COLO668 (cell line): ENCODE measurements at regions not wholly inside any gene's neighbourhood (a gene's known extent, or its start where the extent isn't known, plus 50 kb on each side); places are given as distances from the start of the nearest gene placed in this dataset.

Source experiments
- DNase-seq: peaks from one replicate; lab custom pipeline; 2025; ENCODE audit not compliant: unreplicated experiment; lab: John Stamatoyannopoulos, UW

DNA sequence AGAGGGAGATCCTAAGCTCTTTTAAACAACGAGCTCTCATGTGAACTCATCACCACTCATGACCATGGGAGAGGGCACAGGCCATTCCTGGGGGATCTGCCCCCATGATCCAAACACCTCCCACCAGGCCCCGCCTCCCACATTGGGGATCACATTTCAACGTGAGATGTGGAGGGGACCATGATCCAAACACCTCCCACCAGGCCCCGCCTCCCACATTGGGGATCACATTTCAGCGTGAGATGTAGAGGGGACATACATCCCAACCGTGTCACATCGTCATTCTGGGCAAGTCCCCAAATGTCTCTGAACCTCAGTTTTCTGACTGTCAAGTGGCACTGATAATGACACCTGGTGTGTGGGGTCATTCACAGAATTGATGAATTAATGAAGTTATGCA, 641.8 kb downstream of the CDH26 start:
- no peak for DNase-seq

DNA sequence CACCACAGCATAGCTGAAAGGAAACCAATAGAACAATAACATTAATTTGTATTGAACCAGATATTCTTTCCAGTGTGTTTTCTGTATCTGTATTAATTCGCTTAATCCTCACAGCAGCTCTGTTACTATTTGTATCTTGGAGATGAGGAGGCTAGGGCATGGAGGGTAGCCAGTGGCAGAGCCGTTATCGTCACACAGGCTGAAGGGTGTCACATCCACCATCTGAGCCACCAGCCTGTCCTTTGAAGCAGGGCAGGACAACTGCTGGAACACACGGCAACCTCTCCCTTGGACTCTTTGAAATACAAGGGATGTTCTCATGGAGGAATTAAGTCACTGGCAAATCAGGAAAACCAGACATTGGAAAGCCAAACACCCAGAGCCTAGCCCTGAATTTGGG, 628.0 kb upstream of the CDH4 start:
- no peak for DNase-seq

DNA sequence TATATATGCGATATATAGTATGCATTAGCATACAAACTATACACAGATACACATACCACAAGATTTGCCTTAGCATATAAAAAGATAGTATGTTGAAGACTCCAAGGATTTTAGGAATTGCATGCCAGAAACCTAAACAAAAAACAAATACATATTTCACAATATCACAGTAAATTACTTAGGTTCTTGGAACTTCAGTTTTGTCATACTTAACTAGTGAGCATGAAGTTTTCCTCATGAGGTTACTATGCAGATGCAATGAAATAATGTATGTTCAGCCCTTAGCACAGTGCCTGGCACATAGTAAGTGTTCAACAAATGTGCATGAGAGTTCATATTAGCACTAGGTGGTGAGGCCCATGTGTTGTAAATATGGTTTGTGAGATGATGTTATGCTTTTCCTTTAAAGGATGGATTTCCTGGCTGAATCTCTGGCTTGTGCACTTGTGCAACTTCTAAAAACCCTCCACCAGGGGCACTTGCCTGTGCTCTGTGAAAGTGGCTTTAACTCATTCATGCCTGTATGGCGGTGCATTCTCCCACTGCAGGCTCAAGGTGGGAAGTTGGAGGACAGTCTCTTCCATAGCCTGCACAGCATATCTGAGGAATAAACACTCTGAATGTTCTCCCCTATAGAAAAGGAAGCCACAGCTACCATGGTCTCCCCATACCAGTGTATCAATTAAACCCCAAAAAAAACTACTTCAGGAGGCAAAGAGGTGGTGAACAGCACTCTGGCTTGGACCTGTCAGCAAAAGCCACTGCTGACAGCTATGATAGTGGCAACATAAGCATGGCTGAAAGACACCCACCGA, 624.1 kb upstream of the CDH4 start:
- DNase-seq: no peak

DNA sequence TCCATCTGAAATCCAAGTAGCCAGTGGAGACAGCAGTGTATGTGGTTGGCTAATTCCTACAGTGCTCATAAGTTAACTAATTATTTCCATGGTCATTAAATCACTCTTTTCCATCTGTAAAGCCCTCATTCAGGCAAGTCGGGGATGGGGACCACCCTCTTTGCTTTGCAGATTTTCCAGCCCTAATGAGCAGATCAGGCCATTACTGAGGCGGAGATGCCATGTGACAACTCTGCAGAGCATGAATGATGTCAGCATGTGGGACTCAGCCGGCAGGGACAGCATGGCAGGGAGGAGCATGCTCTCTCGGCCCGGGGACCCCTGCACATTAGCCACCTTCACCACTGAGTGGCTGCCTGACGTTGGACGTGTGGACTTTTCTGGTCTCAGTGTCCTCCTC, 623.3 kb upstream of the CDH4 start:
- no peak for DNase-seq

DNA sequence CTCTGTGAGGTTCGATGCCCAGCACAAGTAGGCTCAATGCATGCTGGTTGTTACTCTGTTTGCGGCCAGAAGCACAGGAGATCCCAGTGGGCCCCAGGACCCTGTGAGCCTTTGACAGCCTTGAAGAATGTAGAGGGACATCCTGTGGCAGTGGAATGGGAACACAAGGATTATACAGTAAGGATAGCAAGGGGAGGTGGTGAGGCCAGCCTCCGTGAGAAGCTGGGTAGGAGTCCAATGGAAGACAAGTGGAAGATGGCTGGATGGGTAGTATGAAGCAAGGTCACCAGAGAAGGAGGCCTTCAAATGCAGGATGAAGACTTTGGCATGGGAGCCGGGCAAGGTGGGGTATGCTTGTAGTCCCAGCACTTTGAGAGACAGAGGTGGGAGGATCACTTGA, 622.9 kb upstream of the CDH4 start:
- no peak for DNase-seq

DNA sequence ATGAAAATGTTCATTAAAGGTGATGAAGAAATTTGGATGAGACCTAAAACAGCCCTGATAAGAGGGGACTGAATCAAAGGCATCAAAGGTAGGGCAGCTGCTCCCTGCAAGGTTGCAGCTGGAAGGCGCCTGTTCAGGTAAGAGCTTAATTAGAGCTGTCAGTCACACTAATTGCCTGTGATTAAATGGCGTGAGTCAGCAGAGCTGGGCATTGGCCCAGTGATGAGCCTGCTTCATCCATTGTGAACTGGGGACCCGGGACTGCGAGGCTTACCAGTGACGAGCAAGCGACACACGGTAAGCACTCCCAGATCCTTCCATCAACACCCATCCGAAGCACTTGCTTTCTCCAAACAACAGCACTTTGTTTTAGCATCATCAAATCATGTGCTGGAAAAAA, 621.5 kb upstream of the CDH4 start:
- no peak for DNase-seq

DNA sequence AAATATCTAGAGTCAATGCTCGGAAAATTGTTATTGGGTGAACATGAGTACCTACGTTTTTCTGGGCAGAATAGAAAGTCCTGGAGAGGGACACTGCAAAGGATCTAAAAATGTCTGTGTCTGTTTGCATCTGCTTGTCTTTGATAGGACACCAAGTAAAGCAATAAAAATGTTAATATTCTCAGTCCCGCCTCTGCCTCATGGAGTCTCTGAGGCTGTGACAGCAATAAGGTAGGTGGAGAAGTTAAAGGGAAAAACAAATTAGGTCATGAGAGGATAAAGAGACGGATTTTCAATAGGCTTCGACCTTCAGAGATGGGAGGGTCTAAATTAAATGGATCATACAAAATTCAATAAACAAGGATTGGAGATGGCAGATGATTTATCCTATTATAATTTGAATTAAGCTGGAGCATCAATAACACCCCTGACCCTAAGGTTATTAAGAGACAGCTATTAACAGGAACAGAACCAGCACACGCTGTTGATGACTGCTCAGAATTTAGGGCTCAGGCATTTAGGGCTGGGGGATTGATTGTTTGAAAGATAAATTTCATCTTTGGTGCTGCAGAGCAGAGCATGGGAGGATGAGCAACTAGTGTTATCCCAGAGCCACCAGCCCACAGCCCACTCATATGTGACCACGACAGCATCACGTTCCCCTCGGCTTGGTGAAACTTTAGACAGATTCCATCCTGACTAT, 620.3 kb upstream of the CDH4 start:
- no peak for DNase-seq

DNA sequence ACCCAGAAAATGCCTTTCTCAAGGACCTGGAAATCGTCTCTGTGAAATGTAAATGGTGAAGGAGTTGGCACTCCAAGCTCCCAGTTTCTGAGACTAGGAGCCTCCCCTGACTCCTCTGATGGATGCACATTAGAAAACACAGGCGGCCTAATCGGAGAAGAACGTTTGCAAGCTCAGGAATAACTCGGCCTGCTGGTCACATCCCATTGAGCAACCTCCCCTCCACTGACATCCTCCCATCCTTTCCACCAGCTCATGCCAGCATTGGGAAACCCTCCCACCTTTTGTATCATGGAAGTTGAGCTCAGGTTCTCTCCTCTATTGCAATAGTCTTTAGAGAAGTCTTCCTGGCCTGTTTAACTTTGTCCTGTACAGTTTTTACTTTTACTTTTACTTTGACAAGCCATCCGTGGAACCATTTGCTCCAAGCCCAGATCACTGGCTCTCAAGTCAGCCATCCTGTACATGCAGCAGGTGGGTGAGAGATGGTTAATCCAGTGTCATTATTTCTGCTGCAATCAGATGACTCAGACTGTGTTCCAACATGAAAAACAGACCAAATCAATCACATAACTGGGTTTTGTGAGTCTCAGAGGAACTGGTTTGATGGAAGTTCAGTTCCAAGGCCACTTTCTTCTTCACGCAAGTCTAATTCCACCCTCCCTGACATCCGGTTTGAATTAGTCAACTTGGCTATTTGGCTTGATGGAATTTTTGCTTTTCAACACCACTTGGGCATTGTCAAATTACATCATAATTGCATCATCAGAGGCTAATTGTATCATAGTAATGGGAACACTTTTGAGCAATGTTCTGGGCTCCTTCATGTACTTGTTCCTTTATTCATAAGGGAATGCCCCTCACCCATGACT, 619.4 kb upstream of the CDH4 start:
- DNase-seq: no peak

DNA sequence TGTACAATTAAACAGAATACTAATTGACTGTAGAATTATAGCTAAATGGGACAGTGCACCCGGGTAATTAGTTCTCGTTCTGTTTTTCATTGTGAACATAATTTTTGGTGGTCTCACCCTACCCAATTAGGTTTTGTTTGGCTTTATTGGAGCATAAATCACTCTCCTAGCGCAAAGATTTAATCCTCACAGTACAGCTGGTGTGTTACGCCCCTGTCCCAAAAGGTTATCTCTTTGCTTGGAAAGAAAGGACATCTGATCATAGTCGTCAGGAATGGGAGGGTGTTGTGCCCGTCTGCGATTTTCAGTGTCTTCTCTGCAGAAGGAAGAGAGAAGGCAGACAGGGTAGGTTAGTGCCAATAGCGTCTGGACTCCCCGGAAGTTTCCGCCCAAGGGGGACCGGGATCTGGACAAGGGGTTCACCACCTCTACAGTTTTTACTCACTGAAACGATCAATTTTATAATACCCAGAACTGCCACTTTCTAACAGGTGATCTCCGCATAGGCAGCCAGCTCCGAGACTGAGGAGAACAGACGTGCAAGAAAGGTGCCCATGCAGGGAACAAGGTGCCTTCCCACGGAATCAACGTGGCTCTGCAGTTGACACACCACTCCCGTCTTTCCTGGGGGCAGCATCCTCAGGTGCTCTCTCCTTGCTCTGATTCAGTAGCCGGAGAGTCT, 617.4 kb upstream of the CDH4 start:
- no peak for DNase-seq

DNA sequence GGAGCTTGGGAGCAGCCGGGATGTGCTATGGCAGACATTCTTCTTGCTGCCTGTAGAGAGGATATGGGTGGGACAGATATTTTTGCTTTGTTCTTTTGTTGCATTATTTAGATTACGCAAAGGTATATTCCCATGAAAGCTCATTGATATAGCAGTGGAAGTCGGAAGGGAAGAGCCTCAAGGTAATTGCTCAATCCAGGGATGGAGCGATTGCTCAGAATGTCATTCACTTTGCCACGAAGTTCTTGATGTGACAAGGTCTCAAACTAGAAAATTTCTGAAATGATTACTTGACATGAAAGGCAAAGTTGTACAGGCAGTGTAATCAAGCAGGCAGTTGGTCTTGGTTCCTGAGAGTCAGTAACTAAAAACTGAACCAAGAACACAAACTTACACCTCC, 615.6 kb upstream of the CDH4 start:
- DNase-seq: no peak

DNA sequence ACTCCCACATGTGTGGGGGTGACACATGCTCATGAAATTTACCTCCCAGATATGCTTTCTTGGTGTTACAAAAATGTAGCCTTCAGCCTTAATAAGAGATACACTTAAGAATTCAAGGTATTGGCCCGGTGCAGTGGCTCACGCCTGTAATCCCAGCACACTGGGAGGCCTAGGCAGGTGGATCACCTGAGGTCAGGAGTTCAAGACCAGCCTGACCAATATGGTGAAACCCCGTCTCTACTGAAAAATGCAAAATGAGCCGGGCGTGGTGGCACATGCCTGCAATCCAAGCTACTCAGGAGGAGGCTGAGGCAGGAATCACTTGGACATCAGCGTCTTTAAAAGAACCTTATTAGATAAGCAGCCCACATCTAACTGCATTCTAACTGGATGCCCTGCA, 614.3 kb upstream of the CDH4 start:
- no peak for DNase-seq

DNA sequence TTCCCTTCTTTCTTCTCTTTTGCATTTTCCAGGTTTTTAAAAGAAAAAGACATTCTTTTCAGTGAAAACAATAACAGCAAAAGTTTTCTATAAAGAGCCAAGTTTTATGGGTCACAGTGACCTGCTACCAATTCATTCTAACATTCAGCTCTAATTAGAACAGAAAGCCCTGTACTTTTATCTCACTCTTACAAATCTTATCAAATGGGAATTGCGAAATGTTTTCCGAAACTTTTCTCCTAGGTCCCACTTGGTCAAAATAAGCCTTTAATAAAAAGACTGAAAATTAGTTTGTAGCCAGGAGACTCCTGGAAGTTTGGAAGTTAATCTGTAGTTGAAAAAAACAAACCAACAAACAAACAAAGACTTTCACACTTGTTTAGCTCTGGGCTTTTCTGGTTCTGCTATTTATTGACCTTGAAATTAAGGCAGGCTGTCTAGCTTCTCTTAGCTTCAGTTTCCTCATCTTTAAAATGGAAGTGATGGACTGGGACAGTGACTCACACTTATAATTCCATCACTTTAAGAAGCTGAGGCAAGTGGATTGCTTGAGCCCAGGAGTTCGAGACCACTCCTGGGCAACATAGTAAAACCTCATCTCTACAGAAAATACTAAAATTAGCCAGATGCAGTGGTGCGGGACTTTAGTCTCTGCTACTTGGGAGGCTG, 613.5 kb upstream of the CDH4 start:
- no peak for DNase-seq

DNA sequence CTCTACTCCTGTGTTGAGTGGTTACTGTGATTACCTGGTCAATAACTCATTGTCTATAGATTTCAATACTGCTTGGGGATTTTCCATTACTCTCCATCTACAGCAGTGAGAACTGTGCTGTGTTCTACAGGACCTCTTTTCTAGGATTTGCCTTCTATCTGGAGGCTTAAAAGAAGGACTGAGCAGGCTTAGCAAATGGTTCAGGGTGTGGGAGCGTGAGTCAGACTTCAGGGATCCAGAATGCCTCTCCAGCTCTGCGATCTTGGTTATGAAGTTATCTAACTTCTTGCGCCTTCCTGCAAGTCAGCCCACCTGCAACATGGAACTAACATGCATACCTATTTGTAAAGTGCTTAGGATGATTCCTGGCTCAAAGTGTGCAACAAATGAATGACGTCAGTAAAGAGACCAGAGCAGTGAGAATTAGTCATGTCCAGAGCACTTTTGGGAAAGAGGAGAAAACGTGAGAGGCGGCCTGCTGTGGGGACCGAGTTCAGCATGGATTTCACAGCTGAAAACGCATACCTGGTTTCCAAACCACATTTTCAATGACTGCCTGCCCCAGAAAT, 610.1 kb upstream of the CDH4 start:
- DNase-seq: no peak

DNA sequence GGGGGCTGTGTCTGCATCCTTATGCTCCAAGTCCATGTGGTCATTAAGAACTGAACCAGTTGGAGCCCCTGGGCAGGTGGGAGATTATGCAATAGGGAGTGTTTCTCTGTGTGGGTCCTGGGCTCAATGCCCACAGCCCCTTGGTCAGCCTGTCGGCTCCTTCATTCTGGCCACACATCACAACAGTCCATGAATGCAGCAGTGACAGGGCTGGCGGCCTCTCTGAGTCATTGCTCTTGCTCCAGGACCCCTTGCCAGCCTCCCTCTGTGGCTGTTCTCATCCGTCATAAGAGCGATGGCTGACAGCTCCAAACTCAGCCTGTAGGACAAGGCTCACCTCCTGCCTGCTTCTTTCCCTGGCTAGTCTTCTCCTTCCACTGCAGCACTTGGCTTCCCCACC, 609.5 kb upstream of the CDH4 start:
- no peak for DNase-seq

DNA sequence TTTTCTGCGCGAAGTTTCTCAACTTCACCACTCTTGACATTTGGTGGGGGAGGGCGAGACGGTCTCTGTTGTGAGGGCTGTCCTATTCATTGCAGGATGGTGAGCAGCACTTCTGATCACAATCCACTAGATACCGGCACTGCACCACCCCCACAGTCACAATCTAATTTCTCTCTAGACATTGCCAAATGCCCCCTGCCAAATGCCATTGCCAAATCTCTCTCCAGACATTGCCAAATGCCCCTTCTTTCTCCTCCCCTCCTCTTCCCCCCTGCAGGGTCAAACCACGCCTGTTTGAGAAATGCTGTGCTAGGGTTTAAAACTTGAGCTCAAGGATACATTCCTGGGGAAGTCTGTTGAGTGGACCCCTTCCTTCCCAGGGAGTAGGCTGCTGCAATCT, 603.5 kb upstream of the CDH4 start:
- no peak for DNase-seq

DNA sequence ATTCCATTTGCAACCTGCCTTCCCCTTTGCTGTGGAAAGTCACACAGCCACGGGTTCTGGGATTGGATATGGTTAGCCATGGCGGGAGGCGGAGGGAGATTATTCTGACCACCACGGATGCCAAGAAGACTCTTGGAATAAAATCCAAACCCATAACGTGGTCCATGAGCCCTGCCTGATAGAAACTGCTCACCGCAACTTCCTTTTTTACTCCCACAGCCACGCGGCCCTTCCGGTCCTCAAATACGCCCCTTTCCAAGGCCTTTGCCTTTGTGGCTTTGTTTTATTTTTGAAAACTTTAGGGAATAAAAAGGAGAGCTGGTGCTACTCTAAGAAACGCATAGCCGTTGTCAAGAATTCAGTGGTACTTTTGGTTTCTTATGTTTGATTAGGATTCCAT, 602.5 kb upstream of the CDH4 start:
- DNase-seq: no peak

DNA sequence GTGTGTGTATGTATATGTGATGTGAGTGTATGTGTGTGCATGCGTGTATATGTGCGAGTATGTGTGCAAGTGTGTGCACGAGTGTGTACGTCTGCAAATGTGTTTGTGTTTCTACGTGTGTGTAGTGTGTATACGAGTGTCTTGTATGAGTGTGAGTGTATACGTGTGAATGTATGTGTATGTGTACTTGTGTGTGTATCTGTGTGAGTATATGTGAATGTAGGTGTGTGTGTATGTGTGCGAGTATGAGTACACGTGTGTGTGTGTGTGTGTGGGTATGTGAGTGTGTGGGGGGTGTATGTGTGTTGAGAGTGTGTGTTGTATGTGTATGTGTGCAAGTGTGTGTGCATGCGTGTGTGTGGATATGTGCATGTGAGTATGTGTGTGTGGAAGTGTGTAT, 602.0 kb upstream of the CDH4 start:
- DNase-seq: no peak

DNA sequence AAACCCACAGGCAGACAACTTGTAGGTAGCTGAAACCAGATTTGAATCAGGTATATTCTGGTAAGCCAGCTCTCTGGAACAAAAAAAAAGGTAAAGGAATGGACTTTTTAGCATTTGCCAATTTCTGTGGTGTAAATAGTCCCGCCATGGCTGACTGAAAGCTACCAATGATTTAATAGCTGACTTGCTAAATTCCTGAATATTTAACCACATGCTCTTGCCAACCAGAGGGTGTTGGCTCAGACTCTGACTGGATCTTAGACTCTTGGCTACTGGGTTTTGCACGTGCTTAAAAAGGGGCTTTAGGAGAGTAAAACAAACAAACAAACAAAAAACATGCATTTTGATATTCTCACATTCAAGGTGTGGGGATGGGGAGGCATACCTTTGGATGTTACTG, 600.0 kb upstream of the CDH4 start:
- DNase-seq: no peak

DNA sequence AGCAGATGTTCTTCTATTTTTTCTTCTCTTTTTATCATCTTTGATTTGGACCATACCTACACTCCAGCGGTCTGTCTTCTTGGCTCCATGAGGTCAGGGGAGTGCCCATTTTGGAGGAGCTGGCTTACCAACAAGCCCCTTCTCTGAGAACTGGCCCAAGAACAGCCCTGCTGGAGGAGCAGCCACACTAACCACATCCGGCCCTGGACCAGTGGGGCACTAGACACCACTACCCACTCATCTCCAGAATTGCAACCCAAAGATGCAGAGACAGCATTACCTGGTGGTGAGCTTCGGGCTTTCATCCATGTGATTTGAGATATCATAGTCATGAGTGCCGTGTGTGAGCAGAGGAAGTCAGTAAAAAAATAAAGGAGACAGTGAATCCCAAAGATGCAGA, 599.4 kb upstream of the CDH4 start:
- no peak for DNase-seq

DNA sequence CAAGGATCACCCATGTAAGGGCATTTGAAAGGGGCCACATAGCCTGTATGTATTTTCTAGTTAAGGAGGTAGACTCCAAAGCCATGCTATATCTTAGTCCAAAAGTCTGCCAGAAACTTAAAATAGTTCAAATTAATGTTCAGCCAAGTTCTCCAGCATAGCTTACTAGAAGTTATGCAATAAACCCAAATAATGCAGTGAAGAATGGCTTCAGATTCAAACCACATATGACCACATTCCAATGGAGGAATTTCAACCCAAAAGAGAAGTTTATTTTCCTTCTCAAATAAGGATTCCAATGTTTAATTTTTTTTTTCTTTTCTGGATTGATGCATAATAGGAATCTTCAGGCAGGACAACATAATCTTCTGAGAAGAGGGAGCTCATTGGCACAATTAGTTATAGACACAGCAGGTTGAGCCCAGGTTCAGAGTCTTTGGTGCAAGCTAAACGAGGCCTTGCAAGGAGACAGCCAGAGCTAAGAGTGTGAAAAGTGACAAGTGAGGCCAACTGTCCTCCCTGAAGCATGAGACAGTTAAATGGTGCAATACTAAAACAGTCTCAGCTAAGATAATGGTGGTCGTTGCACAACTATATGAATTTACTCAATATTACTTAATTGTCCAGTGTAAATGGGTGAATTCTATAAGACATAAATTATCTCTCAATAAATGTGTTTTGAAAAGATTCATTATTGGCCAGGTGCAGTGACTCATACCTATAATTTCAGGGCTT, 598.8 kb upstream of the CDH4 start:
- DNase-seq: no peak
